HG03460 (cell line): ENCODE measurements at regions not wholly inside any gene's neighbourhood (a gene's known extent, or its start where the extent isn't known, plus 50 kb on each side); places are given as distances from the start of the nearest gene placed in this dataset.
"Not testable (repeated sequence)": the region's sequence is repeated elsewhere in the genome, so short reads cannot be mapped to it uniquely, and the experiment has no call there.

Experiments used
- ATAC-seq: cut with Tn5 transposase; IDR thresholded peaks from one replicate; pipeline ENCODE4 v1.9.1; 2021; ENCODE audit not compliant: unreplicated experiment

DNA sequence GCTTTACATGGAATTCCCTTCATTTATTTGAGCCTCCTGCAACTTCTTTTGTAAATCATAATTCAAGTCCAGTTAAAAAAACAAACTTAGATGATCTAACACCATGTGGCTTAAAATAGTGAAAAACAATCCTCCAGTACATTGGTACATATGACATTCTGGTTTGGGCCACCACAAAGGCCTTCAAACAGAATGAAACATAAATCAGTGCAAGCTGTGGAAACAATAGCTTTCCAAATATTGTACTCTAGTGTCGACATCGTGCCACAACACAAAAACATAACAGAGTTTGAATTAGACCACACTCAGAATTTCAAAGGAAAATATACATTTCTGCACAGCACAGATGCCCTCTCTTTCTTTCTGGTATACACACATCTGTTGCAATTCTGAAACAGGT, 751.3 kb downstream of the SLC6A15 start:
- ATAC-seq: no peak

- no peak for ATAC-seq
Measured at GRCh38 chr12:84159260-84159659, 753.3 kb downstream of the SLC6A15 start.

GRCh38 chr12:84157170-84157569, 755.4 kb downstream of the SLC6A15 start:
- ATAC-seq: no peak

GRCh38 chr12:84154991-84155930, 757.3 kb downstream of the SLC6A15 start:
- ATAC-seq: not testable (repeated sequence)

DNA sequence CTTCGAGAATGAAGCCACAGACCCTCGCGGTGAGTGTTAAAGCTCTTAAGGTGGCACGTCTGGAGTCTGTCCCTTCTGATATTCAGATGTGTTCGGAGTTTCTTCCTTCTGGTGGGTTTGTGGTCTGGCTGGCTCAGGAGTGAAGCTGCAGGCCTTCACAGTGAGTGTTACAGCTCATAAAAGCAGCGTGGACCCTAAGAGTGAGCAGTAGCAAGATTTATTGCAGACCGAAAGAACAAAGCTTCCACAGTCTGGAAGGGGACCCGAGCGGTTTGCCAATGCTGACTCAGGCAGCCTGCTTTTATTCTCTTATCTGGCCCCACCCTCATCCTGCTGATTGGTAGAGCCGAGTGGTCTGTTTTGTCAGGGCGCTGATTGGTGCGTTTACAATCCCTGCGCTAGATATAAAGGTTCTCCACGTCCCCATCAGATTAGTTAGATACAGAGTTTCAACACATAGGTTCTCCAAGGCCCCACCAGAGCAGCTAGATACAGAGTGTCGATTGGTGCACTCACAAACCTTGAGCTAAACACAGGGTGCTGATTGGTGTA, 758.1 kb downstream of the SLC6A15 start:
- not testable (repeated sequence) for ATAC-seq

GRCh38 chr12:84150201-84150600, 762.4 kb downstream of the SLC6A15 start:
- no peak for ATAC-seq

DNA sequence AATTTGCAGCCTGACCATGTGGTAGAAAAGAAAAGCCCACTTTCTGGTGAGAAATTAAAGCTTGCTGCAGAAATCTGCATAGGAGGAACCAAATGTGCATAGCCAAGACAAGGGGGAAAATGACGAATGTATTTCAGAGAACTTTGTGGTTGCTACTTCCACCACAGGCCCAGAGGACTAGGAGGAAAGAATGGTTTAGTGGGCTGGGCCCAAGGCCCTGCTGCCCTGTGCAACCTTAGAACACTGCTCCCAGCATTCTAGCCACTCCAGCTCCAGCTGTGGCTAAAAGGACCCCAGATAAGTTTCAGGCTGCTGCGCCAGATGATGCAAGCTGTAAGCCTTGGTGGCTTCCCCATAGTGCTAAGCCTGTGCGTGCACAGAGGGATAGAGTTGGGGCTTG, 764.3 kb downstream of the SLC6A15 start:
- no peak for ATAC-seq

GRCh38 chr12:84136862-84137367, 775.7 kb downstream of the SLC6A15 start:
- no peak for ATAC-seq

GRCh38 chr12:84135586-84136279, 776.9 kb downstream of the SLC6A15 start:
- no peak for ATAC-seq

DNA sequence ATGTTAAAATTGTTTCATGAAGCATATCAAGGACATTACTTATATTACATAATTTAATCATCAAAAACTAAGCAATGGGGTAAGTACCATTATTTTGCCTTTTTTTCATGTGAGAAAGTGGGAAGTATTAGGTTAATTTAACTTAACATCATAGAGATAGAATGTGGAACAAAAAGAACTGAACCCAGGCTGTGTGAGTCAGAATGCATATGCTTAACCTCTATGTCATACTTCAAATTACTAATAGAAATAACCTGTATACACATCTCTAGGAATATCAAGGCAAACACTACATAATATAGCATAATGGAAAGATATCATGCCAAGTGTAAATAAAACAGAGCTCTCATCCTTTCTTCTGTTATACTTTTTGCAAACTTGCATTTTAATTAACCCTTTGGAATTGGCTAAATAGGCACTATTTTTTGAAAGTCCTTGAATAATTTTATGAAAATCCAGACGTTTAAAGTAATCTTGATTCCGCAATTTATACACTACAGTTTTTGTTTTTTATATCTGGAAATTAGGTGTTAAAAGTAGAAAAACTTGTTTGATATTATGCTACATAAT, 777.7 kb downstream of the SLC6A15 start:
- no peak for ATAC-seq

GRCh38 chr12:84131076-84131475, 781.5 kb downstream of the SLC6A15 start:
- no peak for ATAC-seq

GRCh38 chr12:84128117-84128991, 784.2 kb downstream of the SLC6A15 start:
- no peak for ATAC-seq

DNA sequence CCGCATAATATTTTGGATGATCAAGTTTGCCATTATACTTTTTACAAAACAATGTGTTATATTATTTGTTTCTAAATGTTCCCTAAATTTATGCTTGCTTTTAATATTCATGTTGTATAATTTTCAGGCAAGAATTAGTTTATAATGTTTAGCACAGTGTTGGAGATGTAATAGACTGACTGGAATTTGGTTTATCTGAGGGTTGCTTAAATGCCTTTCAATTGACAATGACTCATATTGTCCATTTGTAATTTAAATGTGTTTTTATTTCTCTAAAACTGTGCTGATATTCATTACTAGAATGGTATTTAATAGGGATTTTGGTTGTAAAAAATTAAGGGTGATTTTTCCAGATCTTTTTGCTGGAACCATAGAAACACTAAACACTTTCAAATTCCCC, 788.4 kb downstream of the SLC6A15 start:
- no peak for ATAC-seq

- ATAC-seq: no peak
Measured at GRCh38 chr12:84117190-84117589, 795.4 kb downstream of the SLC6A15 start.

DNA sequence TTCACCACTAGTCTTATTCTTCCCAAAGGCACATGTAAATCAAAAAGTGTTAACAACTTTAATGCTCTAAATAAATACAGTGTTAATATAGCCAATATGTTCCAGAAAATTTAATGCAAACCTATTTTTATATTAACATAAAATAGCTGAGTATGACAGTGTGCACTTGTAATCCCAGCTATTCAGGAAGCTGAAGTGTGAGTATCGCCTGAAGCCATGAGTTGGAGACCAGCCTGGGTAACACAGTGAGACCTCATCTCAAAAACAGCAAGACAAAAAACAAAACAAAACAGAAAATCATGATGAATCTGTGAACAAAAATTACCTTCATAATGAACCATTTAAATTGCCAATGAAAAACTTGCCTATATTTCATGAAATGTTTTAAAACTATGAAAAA, 798.9 kb downstream of the SLC6A15 start:
- ATAC-seq: no peak

- ATAC-seq: not testable (repeated sequence)
Measured at GRCh38 chr12:84103886-84104285, 808.7 kb downstream of the SLC6A15 start.

- ATAC-seq: not testable (repeated sequence)
Measured at GRCh38 chr12:84101963-84102362, 810.6 kb downstream of the SLC6A15 start.

GRCh38 chr12:84099591-84099990, 813.0 kb downstream of the SLC6A15 start:
- not testable (repeated sequence) for ATAC-seq

GRCh38 chr12:84091651-84092050, 820.9 kb downstream of the SLC6A15 start:
- ATAC-seq: no peak

GRCh38 chr12:84089356-84089755, 823.2 kb downstream of the SLC6A15 start:
- ATAC-seq: no peak
